ENCODE measurements at regions not wholly inside any gene's neighbourhood (a gene's known extent, or its start where the extent isn't known, plus 50 kb on each side); places are given as distances from the start of the nearest gene placed in this dataset.

- TF ChIP-seq CTCF (conservative IDR thresholded peaks at IDR 0.05) = no peak
- H3K27ac ChIP-seq = no peak overlapping the region
These were observed 59.9 kb upstream of the DTNBP1 start for GRCh38 chr6:15722731-15723130.

GRCh38 chr6:15716889-15717288 is 54.1 kb upstream of the DTNBP1 start:
- H3K27ac ChIP-seq = no peak overlapping the region
- TF ChIP-seq CTCF (conservative IDR thresholded peaks at IDR 0.05) = no peak

GRCh38 chr6:15715851-15716250 is 53.0 kb upstream of the DTNBP1 start:
- no peak overlapping the region for H3K27ac ChIP-seq
- no peak for TF ChIP-seq CTCF (conservative IDR thresholded peaks at IDR 0.05)

- no peak for TF ChIP-seq CTCF (conservative IDR thresholded peaks at IDR 0.05)
- H3K27ac ChIP-seq = no peak overlapping the region
These were observed 52.2 kb upstream of the DTNBP1 start for GRCh38 chr6:15715060-15715459.

GRCh38 chr6:15714658-15715057 is 51.8 kb upstream of the DTNBP1 start:
- no peak overlapping the region for H3K27ac ChIP-seq
- no peak for TF ChIP-seq CTCF (conservative IDR thresholded peaks at IDR 0.05)

- no peak for TF ChIP-seq CTCF (conservative IDR thresholded peaks at IDR 0.05)
- H3K27ac ChIP-seq = no peak overlapping the region
These were observed 50.5 kb upstream of the DTNBP1 start for GRCh38 chr6:15713325-15713724.

GRCh38 chr6:15712797-15713196 is 50.0 kb upstream of the DTNBP1 start:
- no peak overlapping the region for H3K27ac ChIP-seq
- TF ChIP-seq CTCF (conservative IDR thresholded peaks at IDR 0.05) = no peak
